MM.1S (cell line): ENCODE measurements at regions not wholly inside any gene's neighbourhood (a gene's known extent, or its start where the extent isn't known, plus 50 kb on each side); places are given as distances from the start of the nearest gene placed in this dataset.

ENCODE experiments used
- DNase-seq: peaks from one replicate; pipeline ENCODE4 v3.0.0-alpha.2; 2015
- H2AFZ ChIP-seq: fragments of 300-600 bp; sonication (generic); 2 replicates; pipeline ENCODE4 v1.6.0; 2016; ENCODE audit warnings: antibody characterized with exemption, low read length
- H3F3A ChIP-seq: fragments of 300-600 bp; sonication (generic); 2 replicates; pipeline ENCODE4 v1.6.1; 2016; ENCODE audit warnings: mild to moderate bottlenecking, antibody characterized with exemption, low read length, moderate library complexity, mixed read lengths; ENCODE audit not compliant: insufficient read depth
- H3K27ac ChIP-seq: fragments of 300-600 bp; sonication (generic); 2 replicates; pipeline ENCODE4 v1.5.1; 2016; ENCODE audit warnings: mild to moderate bottlenecking, low read length
- H3K27me3 ChIP-seq: fragments of 300-600 bp; sonication (generic); replicated peaks from 2 replicates; pipeline ENCODE4 v1.6.0; 2016; ENCODE audit warnings: low read length; ENCODE audit not compliant: insufficient read depth
- H3K36me3 ChIP-seq: fragments of 300-600 bp; sonication (generic); replicated peaks from 2 replicates; pipeline ENCODE4 v1.6.1; 2016; ENCODE audit warnings: mild to moderate bottlenecking, low read length, mixed read lengths; ENCODE audit not compliant: insufficient read depth
- H3K4me1 ChIP-seq: fragments of 300-600 bp; sonication (generic); 2 replicates; pipeline ENCODE4 v1.6.1; 2016; ENCODE audit warnings: low read length, mixed read lengths
- H3K4me2 ChIP-seq: fragments of 300-600 bp; sonication (generic); 2 replicates; pipeline ENCODE4 v1.6.0; 2016; ENCODE audit warnings: low read depth, low read length
- H3K4me3 ChIP-seq: fragments of 300-600 bp; sonication (generic); 2 replicates; pipeline ENCODE4 v1.5.1; 2016; ENCODE audit warnings: low read length, mixed read lengths
- H3K79me2 ChIP-seq: fragments of 300-600 bp; sonication (generic); 2 replicates; pipeline ENCODE4 v1.6.1; 2016; ENCODE audit warnings: mixed run types, low read length, mixed read lengths
- H3K9ac ChIP-seq: fragments of 300-600 bp; sonication (generic); 2 replicates; pipeline ENCODE4 v1.6.1; 2016; ENCODE audit warnings: low read length, mixed read lengths
- H3K9me2 ChIP-seq: fragments of 300-600 bp; sonication (generic); replicated peaks from 2 replicates; pipeline ENCODE4 v1.6.1; 2016; ENCODE audit warnings: mild to moderate bottlenecking, low read length, mixed read lengths; ENCODE audit not compliant: insufficient read depth
- H3K9me3 ChIP-seq: fragments of 300-600 bp; sonication (generic); replicated peaks from 2 replicates; pipeline ENCODE4 v1.6.1; 2016; ENCODE audit warnings: mild to moderate bottlenecking, low read length, mixed read lengths; ENCODE audit not compliant: insufficient read depth
- H4K20me1 ChIP-seq: fragments of 300-600 bp; sonication (generic); 2 replicates; pipeline ENCODE4 v1.6.1; 2016; ENCODE audit warnings: mild to moderate bottlenecking, low read length, moderate library complexity, mixed read lengths; ENCODE audit not compliant: insufficient read depth
- CTCF ChIP-seq: fragments of 300-600 bp; sonication (generic); IDR thresholded peaks from 2 replicates; pipeline ENCODE4 v1.5.1; 2016; ENCODE audit warnings: antibody characterized with exemption, low read length, mixed read lengths
- EZH2 ChIP-seq: fragments of 300-600 bp; sonication (generic); optimal IDR thresholded peaks from 2 replicates; pipeline ENCODE3; 2017; ENCODE audit warnings: low read depth, mild to moderate bottlenecking, antibody characterized with exemption, low read length, mixed read lengths
- EZH2phosphoT487 ChIP-seq: fragments of 300-600 bp; sonication (generic); IDR thresholded peaks from 2 replicates; pipeline ENCODE4 v1.6.1; 2018; ENCODE audit warnings: antibody characterized with exemption, low read length

- Histone ChIP-seq H3F3A (no peaks in the 10 kb centered on the region), H2AFZ (no peak overlapping the region), H3K79me2 (no peaks in the 10 kb centered on the region), H3K27ac (no peak overlapping the region), H4K20me1 (no peaks in the 10 kb centered on the region), H3K36me3 (no peaks in the 10 kb centered on the region), H3K9me2 (no peaks in the 10 kb centered on the region), H3K9ac (no peak overlapping the region), H3K9me3 (no peaks in the 10 kb centered on the region), H3K4me1 (no peaks in the 10 kb centered on the region), H3K27me3 (no peaks in the 10 kb centered on the region), H3K4me2 (no peak overlapping the region), H3K4me3 (no peak overlapping the region)
- TF ChIP-seq EZH2 (no peak), EZH2phosphoT487 (no peak), CTCF (no peak)
- no peak for DNase-seq
Observed at GRCh38 chr1:221636096-221636495, 105.8 kb downstream of the DUSP10 start.

GRCh38 chr1:221636967-221637366, 104.9 kb downstream of the DUSP10 start:
- H3K9me3 ChIP-seq: no peaks in the 10 kb centered on the region
- TF ChIP-seq CTCF (no peak), EZH2 (no peak), EZH2phosphoT487 (no peak)
- no peak overlapping the region for H3K4me3 ChIP-seq
- H3F3A ChIP-seq: no peaks in the 10 kb centered on the region
- H3K36me3 ChIP-seq: no peaks in the 10 kb centered on the region
- no peaks in the 10 kb centered on the region for H3K27me3 ChIP-seq
- H3K4me2 ChIP-seq: no peak overlapping the region
- H3K4me1 ChIP-seq: no peaks in the 10 kb centered on the region
- H2AFZ ChIP-seq: no peak overlapping the region; the same call in 1 of the 2 replicates
- H4K20me1 ChIP-seq: no peaks in the 10 kb centered on the region
- H3K9me2 ChIP-seq: no peaks in the 10 kb centered on the region
- DNase-seq: no peak
- H3K27ac ChIP-seq: no peak overlapping the region
- H3K9ac ChIP-seq: no peak overlapping the region
- no peaks in the 10 kb centered on the region for H3K79me2 ChIP-seq

GRCh38 chr1:221637641-221638041, 104.2 kb downstream of the DUSP10 start:
- no peaks in the 10 kb centered on the region for H3K9me2 ChIP-seq
- no peak for DNase-seq
- no peak overlapping the region for H3K27ac ChIP-seq
- H3K79me2 ChIP-seq: no peaks in the 10 kb centered on the region
- H3K27me3 ChIP-seq: no peaks in the 10 kb centered on the region
- TF ChIP-seq CTCF (no peak), EZH2phosphoT487 (no peak), EZH2 (no peak)
- H3F3A ChIP-seq: no peaks in the 10 kb centered on the region
- H3K4me2 ChIP-seq: no peak overlapping the region
- no peak overlapping the region for H3K9ac ChIP-seq
- H3K9me3 ChIP-seq: no peaks in the 10 kb centered on the region
- H4K20me1 ChIP-seq: no peaks in the 10 kb centered on the region
- H2AFZ ChIP-seq: no peak overlapping the region
- no peaks in the 10 kb centered on the region for H3K36me3 ChIP-seq
- no peak overlapping the region for H3K4me3 ChIP-seq
- no peaks in the 10 kb centered on the region for H3K4me1 ChIP-seq

- no peaks in the 10 kb centered on the region for H3K79me2 ChIP-seq
- no peaks in the 10 kb centered on the region for H3K27me3 ChIP-seq
- no peak overlapping the region for H2AFZ ChIP-seq
- H3K36me3 ChIP-seq: no peaks in the 10 kb centered on the region
- no peak overlapping the region for H3K4me2 ChIP-seq
- H3K4me1 ChIP-seq: no peaks in the 10 kb centered on the region
- TF ChIP-seq CTCF (no peak), EZH2 (no peak), EZH2phosphoT487 (no peak)
- H4K20me1 ChIP-seq: no peaks in the 10 kb centered on the region
- no peak for DNase-seq
- H3K9me2 ChIP-seq: no peaks in the 10 kb centered on the region
- no peak overlapping the region for H3K4me3 ChIP-seq
- H3K9me3 ChIP-seq: no peaks in the 10 kb centered on the region
- H3K9ac ChIP-seq: no peak overlapping the region
- H3F3A ChIP-seq: no peaks in the 10 kb centered on the region
- H3K27ac ChIP-seq: no peak overlapping the region
Observed at GRCh38 chr1:221638595-221638994, 103.3 kb downstream of the DUSP10 start.
